Breast epithelium (tissue), 4 donors: ENCODE measurements at regions not wholly inside any gene's neighbourhood (a gene's known extent, or its start where the extent isn't known, plus 50 kb on each side); places are given as distances from the start of the nearest gene placed in this dataset.

Experiments used
- DNase-seq, 2 donors: peaks; one replicate each; pipeline ENCODE4 v3.0.0-alpha.2; 2019; ENCODE audit warnings: low spot score in 2 of 2
- H3K27ac ChIP-seq, 2 donors: fragments of 200-600 bp; sonication (generic) in 1 of 2; one replicate each; pipeline ENCODE4 v1.5.1; 2016 to 2019; ENCODE audit warnings: mild to moderate bottlenecking in 1 of 2
- H3K27me3 ChIP-seq, 2 donors: fragments of 200-600 bp; sonication (generic) in 1 of 2; one replicate each; pipeline versions ENCODE4 v1.5.1 to v1.6.0; 2017 to 2019; ENCODE audit warnings: control low read depth in 1 of 2, mild to moderate bottlenecking in 1 of 2
- H3K36me3 ChIP-seq: fragments of 200-600 bp; one replicate; pipeline ENCODE4 v1.5.1; 2019
- H3K4me1 ChIP-seq, 2 donors: fragments of 200-600 bp; sonication (generic); one replicate each; pipeline ENCODE4 v1.5.1; 2016 to 2019; ENCODE audit warnings: control low read depth in 1 of 2
- H3K4me3 ChIP-seq, 3 donors: fragments of 200-600 bp; sonication (generic); 1 replicate in 2 of 3; 2 replicates in 1 of 3; pipeline ENCODE4 v1.5.1; 2016 to 2019; ENCODE audit warnings: mild to moderate bottlenecking in 3 of 3, moderate library complexity in 2 of 3
- H3K9me3 ChIP-seq, 2 donors: fragments of 200-600 bp; sonication (generic) in 1 of 2; one replicate each; pipeline ENCODE4 v1.5.1; 2016 to 2019; ENCODE audit warnings: control low read depth in 1 of 2
- POLR2A ChIP-seq: fragments of 450-650 bp; IDR thresholded peaks from one replicate; pipeline ENCODE4 v1.6.1; 2016; ENCODE audit warnings: antibody characterized with exemption, mild to moderate bottlenecking, moderate library complexity
- POLR2AphosphoS5 ChIP-seq, 3 donors: sonication (generic); formaldehyde crosslinking; IDR thresholded peaks; one replicate each; pipeline ENCODE4 v1.6.1; 2017; ENCODE audit warnings: antibody characterized with exemption in 3 of 3
- intact Hi-C: fragments of 100-400 bp; cut with DNase I; formaldehyde crosslinking; loops from one replicate; pipeline ENCODE4 v1.15.1; 2023; ENCODE audit warnings: low total_unique reads
- TF ChIP-seq, protein P1 (sequence below), 3 donors: fragments of 450-650 bp; IDR thresholded peaks; one replicate each; pipeline ENCODE4 v1.5.1; 2016 to 2017; ENCODE audit warnings: antibody characterized with exemption in 3 of 3, mild to moderate bottlenecking in 3 of 3, moderate library complexity in 3 of 3

DNA sequence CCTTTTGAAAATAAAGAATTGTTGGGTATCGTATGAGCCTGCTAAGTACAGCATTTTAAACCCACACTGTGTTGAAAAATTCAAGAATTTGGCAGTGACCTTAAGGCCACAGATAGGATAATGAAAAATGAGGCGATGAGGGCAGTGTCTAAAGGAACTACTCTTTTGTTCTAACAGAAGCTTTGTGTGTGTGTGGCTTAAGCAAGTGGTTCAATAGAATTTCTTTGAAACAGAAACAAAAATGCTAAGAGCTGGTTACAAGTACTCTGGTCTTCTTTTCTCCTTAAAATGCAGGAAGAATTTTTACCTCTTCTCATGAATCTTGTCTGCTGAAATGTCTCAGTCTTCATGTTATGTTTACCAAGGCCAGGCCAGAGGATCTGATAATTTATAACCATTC is 279.5 kb downstream of the ZNF536 start:
- intact Hi-C loops: no loop called here

DNA sequence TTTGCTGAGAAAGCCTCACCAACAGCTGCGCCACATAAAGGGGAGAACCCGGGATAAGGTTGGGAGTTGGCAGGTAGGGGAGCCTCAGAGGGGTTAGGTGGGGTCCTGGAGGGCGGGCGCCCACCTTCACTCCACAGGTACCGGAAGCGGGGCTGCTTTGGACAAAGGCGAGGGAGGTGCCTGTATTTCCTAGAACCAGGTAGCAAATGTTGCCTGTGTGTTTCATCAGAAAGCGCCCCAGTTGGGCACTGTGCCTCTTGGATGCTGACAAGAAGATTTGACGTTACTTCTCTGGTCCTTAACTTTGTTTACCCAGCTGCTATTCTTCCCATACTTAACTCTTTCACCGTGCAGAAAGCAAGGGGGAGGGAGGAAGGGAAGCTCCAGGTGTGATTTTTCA is 278.9 kb downstream of the ZNF536 start:
- TF ChIP-seq POLR2A: no peak
- TF ChIP-seq POLR2AphosphoS5 (IDR thresholded peaks at IDR 0.05): no peak
- TF ChIP-seq, protein P1, sequence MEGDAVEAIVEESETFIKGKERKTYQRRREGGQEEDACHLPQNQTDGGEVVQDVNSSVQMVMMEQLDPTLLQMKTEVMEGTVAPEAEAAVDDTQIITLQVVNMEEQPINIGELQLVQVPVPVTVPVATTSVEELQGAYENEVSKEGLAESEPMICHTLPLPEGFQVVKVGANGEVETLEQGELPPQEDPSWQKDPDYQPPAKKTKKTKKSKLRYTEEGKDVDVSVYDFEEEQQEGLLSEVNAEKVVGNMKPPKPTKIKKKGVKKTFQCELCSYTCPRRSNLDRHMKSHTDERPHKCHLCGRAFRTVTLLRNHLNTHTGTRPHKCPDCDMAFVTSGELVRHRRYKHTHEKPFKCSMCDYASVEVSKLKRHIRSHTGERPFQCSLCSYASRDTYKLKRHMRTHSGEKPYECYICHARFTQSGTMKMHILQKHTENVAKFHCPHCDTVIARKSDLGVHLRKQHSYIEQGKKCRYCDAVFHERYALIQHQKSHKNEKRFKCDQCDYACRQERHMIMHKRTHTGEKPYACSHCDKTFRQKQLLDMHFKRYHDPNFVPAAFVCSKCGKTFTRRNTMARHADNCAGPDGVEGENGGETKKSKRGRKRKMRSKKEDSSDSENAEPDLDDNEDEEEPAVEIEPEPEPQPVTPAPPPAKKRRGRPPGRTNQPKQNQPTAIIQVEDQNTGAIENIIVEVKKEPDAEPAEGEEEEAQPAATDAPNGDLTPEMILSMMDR (IDR thresholded peaks at IDR 0.05): no peak
- Histone ChIP-seq H3K36me3 (no peaks in the 10 kb centered on the region), H3K4me3 (no peak overlapping the region), H3K9me3 (no peaks in the 10 kb centered on the region), H3K27ac (no peak overlapping the region), H3K27me3 (peaks cover 0 to 42% of the 10 kb centered on the region in 2 donors), H3K4me1 (no peaks in the 10 kb centered on the region)
- intact Hi-C loops: no loop called here
- DNase-seq: no peak

More for the DNA sequence above, 279.5 kb downstream of the ZNF536 start:
- Histone ChIP-seq H3K4me3 (no peak overlapping the region), H3K9me3 (no peaks in the 10 kb centered on the region), H3K27me3 (peaks cover 0 to 36% of the 10 kb centered on the region in 2 donors), H3K27ac (no peak overlapping the region), H3K36me3 (no peaks in the 10 kb centered on the region), H3K4me1 (no peaks in the 10 kb centered on the region)
- TF ChIP-seq POLR2A (no peak), POLR2AphosphoS5 (IDR thresholded peaks at IDR 0.05) (no peak)
- TF ChIP-seq, protein P1 (IDR thresholded peaks at IDR 0.05): no peak
- no peak for DNase-seq

DNA sequence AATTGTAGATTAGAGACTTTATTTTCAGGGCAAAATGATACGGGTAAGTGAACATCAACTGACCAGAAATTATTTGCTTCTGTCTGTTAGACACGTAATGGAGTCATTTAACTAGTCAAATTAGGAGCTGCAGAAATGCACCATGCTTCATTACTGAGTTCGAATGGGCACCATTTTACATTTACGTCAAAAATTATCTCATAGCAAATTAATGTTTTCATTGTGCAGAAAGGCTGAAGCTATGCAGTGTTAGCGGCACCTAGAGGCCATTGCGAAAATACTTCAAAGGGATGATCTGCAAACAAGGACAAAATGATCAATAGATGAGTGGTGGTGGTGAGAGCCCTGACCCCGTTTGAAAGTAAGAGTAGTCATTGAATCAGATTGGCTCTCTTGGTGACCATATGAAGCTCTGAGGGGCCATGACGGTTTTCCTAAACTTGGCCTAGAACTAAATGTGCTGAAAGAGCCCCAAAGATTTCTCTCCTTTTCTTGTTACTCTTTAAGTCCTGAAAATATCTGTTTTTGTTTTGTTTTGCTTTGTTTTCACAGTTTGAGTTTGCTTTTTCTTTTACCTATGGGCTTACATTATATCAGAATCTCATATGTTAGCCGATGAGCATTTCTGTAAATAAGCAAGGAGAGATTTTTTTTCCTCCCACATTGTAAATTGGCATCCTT is 277.9 kb downstream of the ZNF536 start:
- no peak overlapping the region for H3K27ac ChIP-seq
- H3K4me1 ChIP-seq: no peaks in the 10 kb centered on the region
- no peaks in the 10 kb centered on the region for H3K9me3 ChIP-seq
- DNase-seq: no peak
- TF ChIP-seq POLR2AphosphoS5 (IDR thresholded peaks at IDR 0.05) (no peak), POLR2A (no peak)
- TF ChIP-seq, protein P1 (IDR thresholded peaks at IDR 0.05): peak in 2 of 3 donors; percentile 42 to 66
- intact Hi-C loops: no loop called here
- H3K27me3 ChIP-seq: peaks cover 0 to 37% of the 10 kb centered on the region in 2 donors
- H3K4me3 ChIP-seq: no peak overlapping the region
- no peaks in the 10 kb centered on the region for H3K36me3 ChIP-seq

DNA sequence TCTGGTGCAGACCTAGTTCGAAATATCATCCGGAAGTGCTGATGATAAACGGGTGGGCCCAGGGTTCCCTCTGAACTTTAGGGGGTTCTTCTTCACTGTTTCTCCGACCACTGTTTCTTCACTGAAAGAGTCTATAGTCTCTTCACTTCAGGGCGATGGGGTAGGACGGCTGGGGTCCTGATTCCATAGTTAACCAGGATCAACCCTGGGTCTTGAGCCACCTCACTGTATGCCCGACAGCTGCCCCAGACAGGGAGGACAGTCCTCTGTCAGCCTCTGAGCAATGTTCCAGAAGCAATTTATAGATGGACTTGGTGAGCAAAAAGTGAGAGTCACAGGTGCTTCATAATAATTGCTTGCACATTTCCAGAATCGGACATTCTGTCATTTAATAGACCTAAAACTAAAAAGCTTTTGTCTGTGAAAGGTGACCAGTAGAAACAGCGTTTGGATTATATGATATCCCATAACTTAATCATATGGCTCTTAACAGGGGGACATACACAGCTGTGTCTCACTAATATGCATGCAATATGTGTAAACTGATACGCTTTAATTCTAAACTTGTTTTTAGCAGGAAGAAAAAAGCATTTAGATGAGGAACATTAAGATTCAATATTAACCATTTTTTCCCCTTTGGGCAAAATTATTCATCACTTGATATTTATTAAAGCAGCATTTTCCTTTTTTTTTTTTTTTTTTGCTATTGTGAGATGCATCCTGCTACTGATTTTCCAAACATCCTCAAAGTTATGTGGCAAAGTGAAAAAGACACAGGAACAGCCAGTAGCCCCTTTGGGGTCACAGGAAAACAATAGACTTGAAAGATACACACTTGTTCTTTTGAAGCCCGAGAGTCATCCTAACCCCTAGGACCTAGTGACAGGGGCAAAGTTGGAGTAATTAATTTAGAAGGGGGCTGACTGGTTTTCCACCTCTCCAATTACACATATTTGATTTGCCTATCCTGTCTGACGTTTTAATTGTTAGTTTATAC is 277.0 kb downstream of the ZNF536 start:
- H3K27ac ChIP-seq: no peak overlapping the region

More for the DNA sequence above, 277.0 kb downstream of the ZNF536 start:
- Histone ChIP-seq H3K27me3 (peaks cover 0 to 31% of the 10 kb centered on the region in 2 donors), H3K36me3 (no peaks in the 10 kb centered on the region), H3K9me3 (no peaks in the 10 kb centered on the region), H3K4me3 (no peak overlapping the region), H3K4me1 (no peaks in the 10 kb centered on the region)
- DNase-seq: no peak
- intact Hi-C loops: no loop called here
- TF ChIP-seq, protein P1 (IDR thresholded peaks at IDR 0.05): no peak
